Duodenal mucosa (tissue), 2 donors: ENCODE measurements at regions not wholly inside any gene's neighbourhood (a gene's known extent, or its start where the extent isn't known, plus 50 kb on each side); places are given as distances from the start of the nearest gene placed in this dataset.

ENCODE experiments used
- H3K27ac ChIP-seq: one replicate; pipeline ENCODE4 v1.7.0; 2013; ENCODE audit warnings: low read depth, low read length
- H3K27me3 ChIP-seq, 2 donors: one replicate each; pipeline ENCODE4 v1.7.0; 2013; ENCODE audit warnings: low read length in 2 of 2, control low read depth in 1 of 2; ENCODE audit not compliant: insufficient read depth in 2 of 2, control insufficient read depth in 1 of 2
- H3K36me3 ChIP-seq, 2 donors: one replicate each; pipeline ENCODE4 v1.7.0; 2013; ENCODE audit warnings: low read length in 2 of 2, control low read depth in 1 of 2; ENCODE audit not compliant: insufficient read depth in 2 of 2, control insufficient read depth in 1 of 2
- H3K4me1 ChIP-seq, 2 donors: one replicate each; pipeline ENCODE4 v1.7.0; 2013; ENCODE audit warnings: low read length in 2 of 2, control low read depth in 1 of 2; ENCODE audit not compliant: insufficient read depth in 2 of 2, control insufficient read depth in 1 of 2
- H3K4me3 ChIP-seq, 2 donors: one replicate each; pipeline ENCODE4 v1.7.0; 2013; ENCODE audit warnings: low read length in 2 of 2, low read depth in 1 of 2
- H3K9ac ChIP-seq, 2 donors: one replicate each; pipeline ENCODE4 v1.7.0; 2013; ENCODE audit warnings: low read length in 2 of 2, low read depth in 1 of 2
- H3K9me3 ChIP-seq, 2 donors: one replicate each; pipeline ENCODE4 v1.7.0; 2013; ENCODE audit warnings: low read length in 2 of 2, control low read depth in 1 of 2; ENCODE audit not compliant: control insufficient read depth in 1 of 2

DNA sequence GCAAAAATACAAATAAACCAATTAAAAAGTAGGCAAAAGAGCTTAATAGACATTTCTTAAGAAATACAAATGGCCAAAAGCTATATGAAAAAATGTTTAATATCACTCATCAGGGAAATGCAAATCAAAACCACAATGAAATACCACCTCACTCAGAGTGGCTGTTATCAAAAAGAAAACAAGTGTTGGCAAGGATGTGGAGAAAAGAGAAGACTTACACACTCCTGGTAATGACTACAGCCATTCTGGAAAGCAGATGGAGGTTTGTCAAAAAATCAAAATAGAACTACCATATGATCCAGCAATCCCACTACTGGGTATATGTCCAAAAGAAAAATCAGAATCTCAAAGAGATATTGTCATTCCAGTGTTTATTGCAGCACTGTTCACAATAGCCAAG lies 223.5 kb upstream of the SLC10A2 start:
- Histone ChIP-seq H3K27ac (no peak overlapping the region), H3K4me1 (no peaks in the 10 kb centered on the region), H3K9ac (no peak overlapping the region), H3K9me3 (no peaks in the 10 kb centered on the region), H3K4me3 (no peak overlapping the region), H3K27me3 (no peaks in the 10 kb centered on the region), H3K36me3 (no peaks in the 10 kb centered on the region)

GRCh38 chr13:103288114-103288513 lies 221.9 kb upstream of the SLC10A2 start:
- no peak overlapping the region for H3K27ac ChIP-seq
- H3K36me3 ChIP-seq = no peaks in the 10 kb centered on the region
- no peak overlapping the region for H3K9ac ChIP-seq
- H3K4me3 ChIP-seq = no peak overlapping the region
- no peaks in the 10 kb centered on the region for H3K4me1 ChIP-seq
- H3K9me3 ChIP-seq = no peaks in the 10 kb centered on the region
- no peaks in the 10 kb centered on the region for H3K27me3 ChIP-seq

- Histone ChIP-seq H3K4me3 (no peak overlapping the region), H3K9ac (no peak overlapping the region), H3K36me3 (no peaks in the 10 kb centered on the region), H3K27me3 (no peaks in the 10 kb centered on the region), H3K4me1 (no peaks in the 10 kb centered on the region), H3K27ac (no peak overlapping the region), H3K9me3 (no peaks in the 10 kb centered on the region)
Observed at GRCh38 chr13:103287659-103288058, 221.4 kb upstream of the SLC10A2 start.

DNA sequence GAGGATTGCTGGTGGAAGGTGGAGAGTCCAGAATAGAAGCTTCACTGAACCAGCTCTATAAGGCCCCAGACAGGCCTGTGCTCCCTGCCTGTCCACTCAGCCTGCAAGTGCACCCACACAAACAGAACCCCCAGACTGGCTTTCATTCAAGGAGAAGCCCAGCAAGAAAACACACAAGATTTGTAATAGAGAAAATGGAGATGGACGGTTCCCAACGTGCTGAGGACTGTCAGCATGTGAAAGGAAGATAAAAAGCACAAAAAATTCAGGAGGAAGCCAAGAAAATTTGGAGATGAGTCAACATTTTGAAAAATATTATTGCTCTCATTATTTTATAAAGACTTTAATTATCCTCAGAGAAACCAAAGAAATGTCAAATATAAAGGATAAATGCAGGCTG lies 218.2 kb upstream of the SLC10A2 start:
- H3K27ac ChIP-seq = no peak overlapping the region
- H3K4me3 ChIP-seq = no peak overlapping the region
- no peaks in the 10 kb centered on the region for H3K4me1 ChIP-seq
- no peaks in the 10 kb centered on the region for H3K9me3 ChIP-seq
- no peaks in the 10 kb centered on the region for H3K36me3 ChIP-seq
- H3K9ac ChIP-seq = no peak overlapping the region
- H3K27me3 ChIP-seq = no peaks in the 10 kb centered on the region

GRCh38 chr13:103283451-103283820 lies 217.2 kb upstream of the SLC10A2 start:
- H3K36me3 ChIP-seq = no peaks in the 10 kb centered on the region
- H3K27ac ChIP-seq = no peak overlapping the region
- H3K4me1 ChIP-seq = no peaks in the 10 kb centered on the region
- no peaks in the 10 kb centered on the region for H3K27me3 ChIP-seq
- no peaks in the 10 kb centered on the region for H3K9me3 ChIP-seq
- H3K9ac ChIP-seq = no peak overlapping the region
- H3K4me3 ChIP-seq = no peak overlapping the region

DNA sequence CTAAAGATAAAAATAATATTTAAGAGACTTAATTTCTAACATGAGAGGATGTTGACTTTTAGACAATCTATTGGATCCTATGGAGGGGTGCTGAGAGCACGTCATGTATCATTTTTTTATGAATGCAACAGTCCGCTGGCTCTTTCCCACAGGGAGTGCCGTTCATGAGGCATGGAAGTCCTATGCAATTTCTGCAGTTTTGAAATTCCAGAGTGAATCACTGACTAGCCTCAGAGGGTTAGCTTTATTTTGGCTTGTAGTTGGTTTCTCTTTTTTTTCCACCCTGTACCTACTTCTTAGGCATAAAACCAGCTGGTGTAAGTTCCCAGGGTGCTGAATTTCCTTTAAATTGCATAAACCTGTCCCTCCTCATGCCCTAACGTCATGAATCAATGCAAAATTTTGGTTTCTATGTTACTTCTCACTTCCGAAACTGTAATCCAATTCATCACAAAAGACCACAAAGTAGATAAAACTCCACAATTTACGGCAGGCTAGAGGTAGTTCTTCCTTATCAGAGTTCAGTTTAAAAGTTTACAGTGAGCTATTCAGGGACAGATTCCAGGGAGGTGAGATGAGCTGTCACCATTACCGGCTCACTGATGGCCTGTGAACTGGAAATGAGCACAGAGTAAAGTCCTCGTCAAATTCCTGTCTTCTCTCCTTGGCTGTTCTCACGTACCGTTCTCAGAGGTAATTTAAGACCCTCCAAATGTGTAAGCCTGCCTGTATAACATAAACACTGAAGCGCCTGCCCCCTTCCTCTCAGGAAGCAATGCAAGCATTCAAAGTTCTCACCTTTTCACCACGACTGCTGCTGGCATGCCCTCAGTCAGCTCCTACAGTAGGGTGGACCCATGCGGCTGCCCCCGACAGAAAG lies 216.6 kb upstream of the SLC10A2 start:
- Histone ChIP-seq H3K4me1 (no peaks in the 10 kb centered on the region), H3K27me3 (no peaks in the 10 kb centered on the region), H3K9me3 (no peaks in the 10 kb centered on the region), H3K4me3 (no peak overlapping the region), H3K27ac (no peak overlapping the region), H3K36me3 (no peaks in the 10 kb centered on the region), H3K9ac (no peak overlapping the region)

DNA sequence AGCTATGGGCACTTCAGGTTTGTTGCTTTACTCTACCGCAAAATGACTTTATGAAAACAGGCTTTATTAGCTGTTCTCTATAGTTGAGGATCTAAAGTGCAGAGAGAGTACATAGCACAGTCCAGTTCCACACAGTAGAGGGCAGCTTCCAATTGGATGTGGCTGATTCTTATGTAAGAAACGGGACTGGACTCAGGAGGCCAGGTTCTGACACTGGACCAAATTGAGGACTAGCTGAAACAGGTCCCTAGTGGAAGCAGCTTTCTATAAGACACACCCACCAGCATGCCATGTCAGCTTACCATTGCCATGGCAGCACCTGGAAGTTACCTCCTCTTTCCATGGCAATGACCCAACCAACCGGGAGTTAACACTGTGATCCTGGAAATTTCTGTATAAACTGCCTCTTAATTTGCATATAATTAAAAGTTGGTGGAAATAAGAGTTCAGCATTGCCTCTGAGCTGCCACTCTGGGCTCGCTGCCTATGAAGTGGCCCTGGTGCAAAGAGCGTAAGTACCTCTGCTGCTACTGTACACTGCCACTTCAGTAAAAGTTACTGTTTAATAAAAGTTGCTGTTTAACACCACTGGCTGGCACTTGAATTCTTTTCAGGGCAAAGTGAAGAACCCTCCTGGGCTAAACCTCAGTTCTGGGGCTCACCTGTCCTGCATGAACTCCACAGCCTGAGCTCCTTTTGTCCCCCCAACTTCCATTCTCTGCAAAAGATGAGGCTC lies 211.9 kb upstream of the SLC10A2 start:
- Histone ChIP-seq H3K4me3 (no peak overlapping the region), H3K27me3 (no peaks in the 10 kb centered on the region), H3K4me1 (peaks cover 0 to 6% of the 10 kb centered on the region in 2 donors), H3K36me3 (no peaks in the 10 kb centered on the region), H3K9ac (no peak overlapping the region), H3K9me3 (no peaks in the 10 kb centered on the region), H3K27ac (no peak overlapping the region)

GRCh38 chr13:103276775-103277498 lies 210.7 kb upstream of the SLC10A2 start:
- Histone ChIP-seq H3K4me3 (no peak overlapping the region), H3K27me3 (no peaks in the 10 kb centered on the region), H3K4me1 (peaks cover 0 to 6% of the 10 kb centered on the region in 2 donors), H3K9me3 (no peaks in the 10 kb centered on the region), H3K36me3 (no peaks in the 10 kb centered on the region), H3K27ac (no peak overlapping the region), H3K9ac (no peak overlapping the region)

DNA sequence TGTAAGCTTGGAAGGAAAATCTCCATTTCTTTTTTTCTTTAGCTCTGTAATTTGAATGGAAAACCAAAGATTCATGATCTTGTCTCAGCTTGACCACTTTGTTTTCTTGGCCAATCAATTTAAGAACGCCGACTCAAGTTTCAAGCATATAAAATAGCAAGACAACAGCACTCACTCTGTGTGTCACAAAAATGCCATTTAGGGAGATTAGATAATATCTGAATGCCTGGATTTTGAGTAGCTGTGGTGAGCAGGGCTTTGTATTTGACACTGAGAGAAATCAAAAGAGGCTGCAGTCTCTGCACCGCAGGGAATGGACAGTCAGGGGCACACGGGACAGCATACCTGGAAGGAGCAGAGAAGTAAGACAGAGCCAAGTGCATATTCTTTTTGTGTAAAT lies 209.5 kb upstream of the SLC10A2 start:
- H3K27me3 ChIP-seq = no peaks in the 10 kb centered on the region
- no peak overlapping the region for H3K27ac ChIP-seq
- H3K9ac ChIP-seq = no peak overlapping the region
- H3K4me1 ChIP-seq = peaks cover 0 to 6% of the 10 kb centered on the region in 2 donors
- no peaks in the 10 kb centered on the region for H3K9me3 ChIP-seq
- H3K4me3 ChIP-seq = no peak overlapping the region
- H3K36me3 ChIP-seq = no peaks in the 10 kb centered on the region

DNA sequence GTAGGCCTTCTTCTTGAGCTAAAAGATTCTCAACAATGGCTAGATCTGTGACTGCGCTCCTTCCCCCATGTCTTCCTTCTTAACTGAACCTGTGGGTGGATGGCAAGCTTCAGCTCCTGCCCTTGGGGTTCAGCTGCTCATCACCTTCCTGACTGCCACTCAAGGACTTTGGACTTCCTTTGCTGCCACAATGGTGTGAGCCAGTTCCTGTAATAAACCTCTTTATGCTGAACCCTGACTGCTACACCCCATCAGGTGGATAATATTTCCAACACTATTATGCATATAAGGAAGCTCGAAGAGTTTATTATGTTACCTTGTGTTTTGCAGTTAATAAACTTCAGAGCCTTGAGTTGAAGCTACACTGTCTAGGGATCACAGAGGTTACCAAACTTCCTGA lies 208.9 kb upstream of the SLC10A2 start:
- H3K9me3 ChIP-seq = no peaks in the 10 kb centered on the region
- no peak overlapping the region for H3K4me3 ChIP-seq
- H3K27me3 ChIP-seq = no peaks in the 10 kb centered on the region
- no peak overlapping the region for H3K27ac ChIP-seq
- no peak overlapping the region for H3K9ac ChIP-seq
- H3K4me1 ChIP-seq = peaks cover 0 to 6% of the 10 kb centered on the region in 2 donors
- no peaks in the 10 kb centered on the region for H3K36me3 ChIP-seq
